Cardiac fibroblast (primary cell): ENCODE measurements at regions not wholly inside any gene's neighbourhood (a gene's known extent, or its start where the extent isn't known, plus 50 kb on each side); places are given as distances from the start of the nearest gene placed in this dataset.

Experiments used
- DNase-seq, 2 donors: peaks; one replicate each; pipeline versions ENCODE4 v3.0.0 to v3.0.0-alpha.2; 2010; ENCODE audit warnings: low read depth in 2 of 2
- H3K4me3 ChIP-seq, 2 donors: replicated peaks in 1 of 2; 1 replicate in 1 of 2; 2 replicates in 1 of 2; pipeline ENCODE4 v1.5.1; 2011; ENCODE audit warnings: low read depth in 2 of 2, low read length in 2 of 2, mild to moderate bottlenecking in 2 of 2, moderate library complexity in 1 of 2
- TF ChIP-seq, protein P1 (sequence below): IDR thresholded peaks from one replicate; pipeline ENCODE4 v1.5.1; 2011; ENCODE audit warnings: low read depth, mild to moderate bottlenecking, low read length, inconsistent platforms

DNA sequence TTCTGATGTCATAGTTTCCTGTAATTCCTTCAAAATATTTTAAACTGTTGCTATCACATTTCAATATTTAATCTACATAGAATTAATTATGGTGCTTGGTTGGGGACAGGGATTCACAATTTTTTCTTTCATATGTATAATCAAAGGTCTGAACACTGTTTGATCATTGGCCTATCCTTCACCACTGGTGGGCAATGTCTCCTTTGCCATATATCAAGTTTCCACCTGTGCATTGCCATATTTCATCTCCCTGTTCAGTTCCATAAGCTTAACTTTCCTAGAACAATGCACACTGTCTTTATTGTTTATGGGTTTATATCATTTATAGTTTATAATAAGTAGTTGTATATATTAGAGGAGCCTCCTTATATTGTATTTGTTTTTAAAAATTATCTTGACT, 374.9 kb upstream of the PTBP2 start:
- TF ChIP-seq, protein P1, sequence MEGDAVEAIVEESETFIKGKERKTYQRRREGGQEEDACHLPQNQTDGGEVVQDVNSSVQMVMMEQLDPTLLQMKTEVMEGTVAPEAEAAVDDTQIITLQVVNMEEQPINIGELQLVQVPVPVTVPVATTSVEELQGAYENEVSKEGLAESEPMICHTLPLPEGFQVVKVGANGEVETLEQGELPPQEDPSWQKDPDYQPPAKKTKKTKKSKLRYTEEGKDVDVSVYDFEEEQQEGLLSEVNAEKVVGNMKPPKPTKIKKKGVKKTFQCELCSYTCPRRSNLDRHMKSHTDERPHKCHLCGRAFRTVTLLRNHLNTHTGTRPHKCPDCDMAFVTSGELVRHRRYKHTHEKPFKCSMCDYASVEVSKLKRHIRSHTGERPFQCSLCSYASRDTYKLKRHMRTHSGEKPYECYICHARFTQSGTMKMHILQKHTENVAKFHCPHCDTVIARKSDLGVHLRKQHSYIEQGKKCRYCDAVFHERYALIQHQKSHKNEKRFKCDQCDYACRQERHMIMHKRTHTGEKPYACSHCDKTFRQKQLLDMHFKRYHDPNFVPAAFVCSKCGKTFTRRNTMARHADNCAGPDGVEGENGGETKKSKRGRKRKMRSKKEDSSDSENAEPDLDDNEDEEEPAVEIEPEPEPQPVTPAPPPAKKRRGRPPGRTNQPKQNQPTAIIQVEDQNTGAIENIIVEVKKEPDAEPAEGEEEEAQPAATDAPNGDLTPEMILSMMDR: no peak
- DNase-seq: no peak
- H3K4me3 ChIP-seq: no peak overlapping the region

DNA sequence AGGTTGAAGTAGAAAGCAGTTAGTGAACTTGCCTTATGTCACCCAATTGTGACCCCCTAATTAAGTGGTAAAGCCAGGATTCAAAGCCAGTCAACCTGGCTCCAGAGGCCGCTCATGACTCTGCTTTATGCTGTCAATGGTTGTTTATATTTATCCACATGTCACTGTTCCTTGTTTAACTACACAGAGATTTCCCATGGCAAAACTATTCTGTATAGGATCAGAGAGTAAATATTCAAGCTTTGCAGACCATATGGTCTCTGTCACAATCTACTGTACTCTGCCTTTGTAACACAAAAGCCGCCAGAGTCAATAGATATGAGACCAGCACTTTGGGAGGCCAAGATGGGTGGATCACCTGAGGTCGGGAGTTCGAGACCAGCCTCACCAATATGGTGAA, 371.7 kb upstream of the PTBP2 start:
- TF ChIP-seq, protein P1: no peak
- no peak overlapping the region for H3K4me3 ChIP-seq
- no peak for DNase-seq

DNA sequence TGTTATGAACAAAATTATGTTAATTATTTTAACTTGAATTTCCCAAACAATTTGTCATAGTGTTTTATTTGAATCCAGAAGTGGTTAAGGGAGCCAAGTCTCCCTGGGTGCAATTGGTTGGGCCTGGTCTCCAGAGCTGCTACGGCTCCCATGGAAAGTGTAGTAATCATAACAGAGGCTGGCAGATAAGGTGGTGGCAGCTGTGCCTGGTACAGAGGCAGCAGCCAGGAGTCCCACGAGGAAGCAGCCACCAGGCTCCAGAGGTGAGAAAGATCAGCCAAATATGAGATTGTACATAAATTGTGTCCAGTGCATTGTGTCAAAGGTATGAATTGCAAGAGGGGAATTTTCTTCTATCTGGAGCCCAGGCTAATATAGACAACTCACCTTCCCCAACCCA, 368.9 kb upstream of the PTBP2 start:
- TF ChIP-seq, protein P1: no peak
- DNase-seq: no peak
- H3K4me3 ChIP-seq: no peak overlapping the region

DNA sequence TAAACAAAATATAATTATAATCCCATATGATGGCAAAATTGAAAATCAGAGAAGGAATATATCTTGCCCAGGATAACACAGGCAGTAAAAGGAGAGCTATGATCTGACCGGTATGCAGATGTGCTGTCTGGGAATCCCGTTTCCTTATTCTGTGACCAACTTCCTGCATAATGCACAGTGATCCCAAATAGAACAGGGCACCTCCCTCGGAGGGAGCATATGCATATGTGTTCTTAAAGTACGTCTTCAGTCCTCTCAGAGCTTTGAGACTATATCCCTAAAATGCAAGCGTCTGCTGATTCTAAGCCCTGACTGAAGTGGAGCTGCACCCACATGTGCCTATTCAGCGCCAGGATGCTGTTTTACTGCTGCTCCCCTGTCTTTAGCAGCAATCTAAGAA, 366.1 kb upstream of the PTBP2 start:
- no peak overlapping the region for H3K4me3 ChIP-seq
- DNase-seq: no peak
- TF ChIP-seq, protein P1: no peak

DNA sequence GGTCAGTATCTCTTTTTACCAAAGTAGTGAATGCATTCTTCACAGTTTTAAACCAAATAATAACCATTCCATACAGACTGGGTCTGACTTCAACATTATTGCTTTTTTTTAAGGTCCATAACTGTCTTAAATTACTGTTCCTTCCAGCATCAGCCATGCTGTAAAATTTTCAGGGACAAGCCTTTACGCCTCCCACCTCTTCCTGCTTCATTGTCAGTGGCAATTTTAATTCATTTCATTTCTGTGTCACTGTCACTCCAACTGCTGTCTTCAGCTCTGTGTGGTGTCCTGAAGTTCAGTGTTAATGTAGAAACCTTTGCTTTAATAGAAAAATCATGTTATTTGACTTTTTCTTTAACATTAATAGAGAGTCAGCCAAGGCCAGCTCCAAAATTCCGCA, 365.6 kb upstream of the PTBP2 start:
- TF ChIP-seq, protein P1: no peak
- no peak overlapping the region for H3K4me3 ChIP-seq
- no peak for DNase-seq

DNA sequence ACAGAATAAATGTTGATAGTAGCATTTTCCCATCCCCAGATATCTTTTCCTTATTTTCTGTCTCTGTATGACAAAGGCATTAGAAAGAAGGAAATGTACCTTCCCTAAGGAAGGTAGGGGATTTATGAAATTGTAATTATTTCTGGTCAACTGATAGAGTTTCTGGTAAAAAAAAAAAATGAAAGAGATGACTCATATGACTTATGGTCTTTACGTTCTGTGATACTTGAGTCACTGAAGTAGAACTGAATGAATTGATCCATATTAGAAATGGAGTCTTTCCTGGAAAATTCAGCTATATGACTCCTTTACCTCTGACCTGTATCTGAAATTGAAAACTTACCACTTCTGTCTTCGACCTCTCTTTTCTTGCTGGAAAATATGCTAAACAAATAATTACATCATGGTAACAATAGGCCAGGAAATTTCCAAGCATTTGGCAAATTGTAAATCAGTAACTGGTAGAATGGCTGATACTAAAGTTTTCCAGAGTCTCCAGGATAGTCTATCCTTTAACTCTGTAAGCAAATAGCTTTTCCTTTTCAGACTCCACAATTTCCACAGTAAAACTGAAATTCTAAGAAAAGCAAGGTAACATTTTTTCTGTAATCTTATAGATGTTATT, 364.3 kb upstream of the PTBP2 start:
- H3K4me3 ChIP-seq: no peak overlapping the region
- no peak for DNase-seq
- TF ChIP-seq, protein P1: no peak

DNA sequence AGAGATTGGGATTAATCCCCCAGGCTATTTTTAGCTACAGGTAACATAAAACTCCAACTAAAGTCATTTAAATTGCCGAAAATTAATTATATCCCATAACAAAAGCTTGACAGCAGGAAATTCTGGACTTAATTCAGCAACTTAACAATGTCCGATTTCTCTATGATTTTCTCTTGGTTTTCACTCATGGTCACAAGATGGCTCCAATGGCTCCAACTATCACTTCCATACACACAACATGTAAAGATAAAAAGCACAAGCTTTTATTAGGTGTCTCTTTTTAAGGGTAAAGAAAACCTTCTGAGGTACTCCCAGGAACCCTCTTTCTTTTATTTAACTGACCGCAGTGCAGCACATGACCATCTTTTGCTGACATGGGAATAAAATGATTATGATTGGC, 363.5 kb upstream of the PTBP2 start:
- no peak for DNase-seq
- TF ChIP-seq, protein P1: no peak
- no peak overlapping the region for H3K4me3 ChIP-seq
